GM12878 (cell line): ENCODE measurements at regions not wholly inside any gene's neighbourhood (a gene's known extent, or its start where the extent isn't known, plus 50 kb on each side); places are given as distances from the start of the nearest gene placed in this dataset.
"Not testable (repeated sequence)": the region's sequence is repeated elsewhere in the genome, so short reads cannot be mapped to it uniquely, and the experiment has no call there.

Source experiments
- CTCF ChIP-seq, 3 experiments: IDR thresholded peaks in 2 of 3; conservative IDR thresholded peaks in 1 of 3; 2 replicates each; pipeline ENCODE4 v1.5.1; 2011; ENCODE audit warnings: low read depth in 3 of 3, low read length in 3 of 3, mild to moderate bottlenecking in 3 of 3, control low read depth in 2 of 3, moderate library complexity in 2 of 3, inconsistent platforms in 1 of 3, mixed read lengths in 1 of 3; ENCODE audit not compliant: control insufficient read depth in 2 of 3, insufficient read depth in 1 of 3; ENCODE audit errors: extremely low read depth in 1 of 3
- E2F4 ChIP-seq: IDR thresholded peaks from 2 replicates; pipeline ENCODE4 v1.6.1; 2012; ENCODE audit warnings: low read depth, low read length, improper control_type of control experiment
- EP300 ChIP-seq, 2 experiments: fragments of 150-350 bp in 1 of 2; IDR thresholded peaks; 2 replicates each; pipeline ENCODE4 v1.6.1; 2011 to 2012; ENCODE audit warnings: low read depth in 2 of 2, low read length in 2 of 2, borderline replicate concordance in 1 of 2, improper control_type of control experiment in 1 of 2, inconsistent platforms in 1 of 2; ENCODE audit not compliant: control insufficient read depth in 1 of 2
- FOXK2 ChIP-seq: fragments of 450-650 bp; IDR thresholded peaks from 2 replicates; pipeline ENCODE4 v1.6.1; 2017; ENCODE audit warnings: mild to moderate bottlenecking, moderate library complexity
- HDAC2 ChIP-seq: fragments of 200-600 bp; sonication (generic); IDR thresholded peaks from 2 replicates; pipeline ENCODE4 v1.6.1; 2017
- MTA3 ChIP-seq: IDR thresholded peaks from 2 replicates; pipeline ENCODE4 v1.6.1; 2012; ENCODE audit warnings: low read length, inconsistent platforms, borderline replicate concordance
- MXI1 ChIP-seq: fragments of 150-350 bp; IDR thresholded peaks from 2 replicates; pipeline ENCODE4 v1.6.1; 2011; ENCODE audit warnings: low read depth, mild to moderate bottlenecking, inconsistent platforms, low read length, improper control_type of control experiment
- RAD21 ChIP-seq: IDR thresholded peaks from 2 replicates; pipeline ENCODE4 v1.6.1; 2011; ENCODE audit warnings: mild to moderate bottlenecking, low read depth, low read length, moderate library complexity; ENCODE audit not compliant: insufficient read depth
- SP1 ChIP-seq: IDR thresholded peaks from one replicate; pipeline ENCODE4 v1.6.1; 2011; ENCODE audit warnings: low read depth, low read length
- TCF12 ChIP-seq: IDR thresholded peaks from 2 replicates; pipeline ENCODE4 v1.6.1; 2011; ENCODE audit warnings: low read depth, mild to moderate bottlenecking, low read length
- TF ChIP-seq, protein P1 (sequence below): fragments of 450-650 bp; IDR thresholded peaks from 2 replicates; pipeline ENCODE4 v1.6.1; 2014; ENCODE audit warnings: mild to moderate bottlenecking

GRCh38 chr3:155998173-155998572 lies 122.2 kb upstream of the KCNAB1 start:
- not testable (repeated sequence) for TF ChIP-seq EP300 (IDR thresholded peaks at IDR 0.05; ENCODE audit: borderline replicate concordance in 1 of 2, control insufficient read depth in 1 of 2, low read depth in 2 of 2, low read length in 2 of 2); CTCF (IDR thresholded peaks at IDR 0.05 in 2 of 3, conservative IDR thresholded peaks at IDR 0.05 in 1 of 3; ENCODE audit: control insufficient read depth in 2 of 3, extremely low read depth in 1 of 3, insufficient read depth in 1 of 3, low read depth in 3 of 3, low read length in 3 of 3); E2F4; MXI1; SP1; RAD21; TCF12; FOXK2; HDAC2; MTA3
- TF ChIP-seq, protein P1, sequence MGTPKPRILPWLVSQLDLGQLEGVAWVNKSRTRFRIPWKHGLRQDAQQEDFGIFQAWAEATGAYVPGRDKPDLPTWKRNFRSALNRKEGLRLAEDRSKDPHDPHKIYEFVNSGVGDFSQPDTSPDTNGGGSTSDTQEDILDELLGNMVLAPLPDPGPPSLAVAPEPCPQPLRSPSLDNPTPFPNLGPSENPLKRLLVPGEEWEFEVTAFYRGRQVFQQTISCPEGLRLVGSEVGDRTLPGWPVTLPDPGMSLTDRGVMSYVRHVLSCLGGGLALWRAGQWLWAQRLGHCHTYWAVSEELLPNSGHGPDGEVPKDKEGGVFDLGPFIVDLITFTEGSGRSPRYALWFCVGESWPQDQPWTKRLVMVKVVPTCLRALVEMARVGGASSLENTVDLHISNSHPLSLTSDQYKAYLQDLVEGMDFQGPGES: not testable (repeated sequence)
